GM21515 (cell line): ENCODE measurements at regions not wholly inside any gene's neighbourhood (a gene's known extent, or its start where the extent isn't known, plus 50 kb on each side); places are given as distances from the start of the nearest gene placed in this dataset.

ENCODE experiments used
- ATAC-seq: cut with Tn5 transposase; IDR thresholded peaks from one replicate; pipeline ENCODE4 v1.9.1; 2021; ENCODE audit not compliant: unreplicated experiment

- no peak for ATAC-seq
Measured at GRCh38 chr3:170734043-170734734, 135.8 kb downstream of the RPL22L1 start.

DNA sequence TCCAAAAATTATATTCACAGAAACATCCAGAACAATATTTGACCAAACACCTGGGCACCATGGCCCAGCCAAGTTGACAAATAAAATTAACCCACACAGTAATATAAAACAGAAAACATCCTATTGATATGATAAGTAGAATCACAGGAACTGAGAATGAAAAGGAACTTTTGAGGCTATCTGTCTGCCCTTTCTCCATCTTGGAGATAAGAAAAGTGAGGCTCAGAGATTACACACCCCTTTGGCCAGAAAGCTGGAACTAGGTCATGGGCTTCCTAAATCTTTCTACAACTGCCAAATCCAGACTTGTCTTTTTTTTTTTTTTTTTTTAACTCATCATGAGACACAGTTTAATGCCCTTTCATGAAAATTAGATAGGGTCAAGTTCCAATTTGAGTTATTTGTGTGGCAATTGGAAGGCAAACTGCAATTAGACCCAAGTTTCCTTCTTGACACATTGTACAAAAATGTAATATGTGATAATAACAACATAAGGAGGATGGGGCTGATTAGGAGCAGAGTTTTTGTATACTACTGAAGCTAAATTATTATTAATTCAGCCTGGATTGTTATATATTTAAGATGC is 137.2 kb downstream of the RPL22L1 start:
- no peak for ATAC-seq

DNA sequence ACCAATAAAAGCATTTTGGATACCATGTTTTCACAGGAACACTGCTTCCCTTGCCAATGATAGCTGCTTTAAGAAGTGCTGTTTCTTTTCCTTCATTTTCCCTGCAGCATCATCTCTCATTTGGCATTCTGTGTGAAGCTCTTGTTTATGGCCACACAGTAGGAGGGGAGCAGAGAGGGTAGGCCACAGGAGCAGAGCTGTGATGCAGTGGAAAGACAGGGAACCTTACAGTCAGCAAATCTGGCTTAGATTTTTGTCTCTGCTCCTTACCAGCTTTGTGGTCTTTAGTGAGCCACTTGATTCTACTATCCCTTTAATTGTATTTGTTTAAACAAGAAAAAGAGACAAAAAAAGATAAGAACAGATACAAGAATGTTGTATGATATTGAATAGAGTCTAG is 138.7 kb downstream of the RPL22L1 start:
- ATAC-seq: no peak

DNA sequence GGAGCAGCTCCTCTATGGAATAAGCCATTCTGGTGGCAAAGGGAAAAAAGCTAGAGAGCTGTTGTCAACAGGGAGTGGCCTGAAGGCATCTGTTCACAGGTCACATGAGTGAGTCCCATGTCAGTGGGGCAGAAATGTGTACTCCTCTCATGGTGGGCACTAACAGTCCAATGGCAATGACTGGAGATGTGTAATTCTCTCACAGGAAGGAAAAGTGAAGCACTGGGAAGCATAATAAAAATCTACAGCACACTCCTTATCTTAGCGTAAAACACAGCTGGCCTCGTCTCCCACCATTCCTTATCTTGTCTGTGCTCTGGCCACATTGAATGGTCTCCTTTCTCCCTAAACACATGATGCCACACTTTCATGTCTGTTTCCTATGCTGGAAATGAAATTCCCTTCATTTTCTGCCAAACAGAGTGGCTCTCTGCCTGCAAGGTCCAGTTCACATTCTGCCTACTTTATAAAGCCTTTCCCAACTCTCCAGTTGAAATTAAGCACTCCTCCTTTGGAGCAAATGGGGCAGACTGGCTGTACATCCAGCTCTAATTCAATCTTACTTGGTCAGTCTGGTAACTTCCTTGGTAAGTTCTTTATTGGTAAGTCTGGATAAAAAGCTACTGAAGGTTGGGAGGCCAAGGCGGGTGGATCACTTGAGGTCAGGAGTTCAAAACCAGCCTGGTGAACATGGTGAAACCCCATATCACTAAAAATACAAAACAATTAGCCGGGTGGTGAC is 139.8 kb downstream of the RPL22L1 start:
- ATAC-seq: no peak

- ATAC-seq: no peak
Measured at GRCh38 chr3:170728181-170728580, 141.8 kb downstream of the RPL22L1 start.

DNA sequence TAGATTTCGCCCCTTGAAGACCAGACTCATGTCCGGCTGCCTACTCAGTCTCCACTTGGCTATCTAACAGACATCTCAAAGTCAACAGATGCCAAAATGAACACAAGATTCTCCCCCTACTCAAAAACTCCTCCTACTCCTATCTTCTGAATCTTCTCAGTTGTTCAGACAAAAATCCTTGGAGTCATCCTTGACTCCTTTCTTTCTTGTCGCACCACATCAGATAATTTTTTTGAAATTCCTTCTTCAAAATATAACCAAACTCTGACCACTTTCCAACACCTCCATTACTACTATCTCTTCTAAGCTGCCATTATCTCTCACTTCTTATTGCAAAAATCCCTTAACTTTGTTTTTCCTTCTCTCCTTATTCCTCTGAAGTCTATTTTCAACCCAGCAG is 141.9 kb upstream of the SLC7A14 start:
- no peak for ATAC-seq

DNA sequence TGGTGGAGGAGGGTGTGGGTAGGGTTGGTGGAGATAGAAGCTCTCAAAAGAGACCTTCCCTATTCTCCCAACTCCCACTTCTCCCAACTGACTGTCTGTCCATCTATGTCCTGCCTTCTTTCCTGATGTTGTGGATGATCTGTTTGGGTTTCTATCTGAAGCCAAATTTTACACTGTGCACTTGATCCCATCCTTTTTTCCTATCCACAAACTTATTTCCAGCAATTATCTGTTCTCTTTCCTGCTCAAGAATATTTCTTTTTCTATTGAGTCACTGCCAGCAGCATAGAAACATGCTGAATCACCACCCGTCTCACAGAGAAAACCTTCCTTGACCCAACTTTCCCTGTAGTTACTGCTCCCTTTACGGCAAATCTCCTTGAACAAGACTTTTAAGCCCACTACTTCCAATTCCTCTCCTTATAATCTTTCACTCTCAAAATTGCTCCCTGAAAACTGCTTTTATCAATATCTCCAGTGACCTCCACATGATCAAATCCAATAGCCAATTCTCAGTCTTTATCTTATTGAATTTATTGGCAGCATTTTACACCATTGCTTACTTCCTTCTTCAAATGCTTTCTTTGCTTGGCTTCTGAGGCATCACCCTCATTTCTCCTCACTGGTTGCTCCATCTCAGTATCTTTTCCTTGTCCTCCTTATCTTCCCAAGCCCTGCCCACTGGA is 141.2 kb upstream of the SLC7A14 start:
- no peak for ATAC-seq

DNA sequence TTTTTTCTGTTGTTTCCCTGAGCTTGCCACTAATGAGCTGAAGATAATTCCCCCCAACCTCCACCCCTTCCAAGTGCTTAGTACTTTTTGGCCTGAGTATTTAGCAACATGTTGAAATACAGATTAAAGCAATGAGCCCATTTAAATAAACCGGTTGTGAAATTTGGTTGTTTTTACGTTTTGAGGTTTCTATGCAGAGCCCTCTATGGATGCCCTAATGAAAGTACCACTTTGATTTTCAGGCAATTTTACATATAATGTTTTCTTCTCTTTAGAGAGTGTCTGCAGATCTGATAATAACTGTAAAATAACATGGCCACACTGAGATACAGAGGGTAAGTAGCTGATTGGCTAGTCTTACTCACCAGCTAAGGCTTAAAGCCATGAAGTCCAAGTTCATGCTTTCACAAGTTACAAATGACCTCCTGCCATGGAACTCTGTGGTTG is 139.4 kb upstream of the SLC7A14 start:
- ATAC-seq: no peak

- no peak for ATAC-seq
Measured at GRCh38 chr3:170724599-170725280, 138.9 kb upstream of the SLC7A14 start.

- no peak for ATAC-seq
Measured at GRCh38 chr3:170723241-170723640, 137.4 kb upstream of the SLC7A14 start.

- no peak for ATAC-seq
Measured at GRCh38 chr3:170721563-170721962, 135.7 kb upstream of the SLC7A14 start.

DNA sequence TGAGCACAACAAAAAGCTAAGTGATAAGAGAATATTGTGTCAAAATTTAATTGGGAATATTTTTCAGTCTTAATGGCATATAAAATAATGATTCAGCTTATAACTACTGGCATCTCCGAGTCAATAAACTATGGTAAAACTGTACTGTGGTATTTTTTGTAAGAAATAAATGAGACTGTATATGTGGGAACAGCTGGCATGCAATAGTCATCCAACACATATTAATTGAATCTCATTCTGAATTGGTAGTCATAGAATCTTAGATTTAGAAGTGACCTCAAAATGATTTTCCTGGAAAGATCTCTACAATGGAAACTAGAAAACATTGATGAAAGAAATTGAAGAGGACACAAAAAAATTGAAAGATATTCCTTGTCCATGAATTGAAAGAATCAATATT is 133.4 kb upstream of the SLC7A14 start:
- no peak for ATAC-seq

GRCh38 chr3:170718848-170719247 is 133.0 kb upstream of the SLC7A14 start:
- ATAC-seq: no peak

DNA sequence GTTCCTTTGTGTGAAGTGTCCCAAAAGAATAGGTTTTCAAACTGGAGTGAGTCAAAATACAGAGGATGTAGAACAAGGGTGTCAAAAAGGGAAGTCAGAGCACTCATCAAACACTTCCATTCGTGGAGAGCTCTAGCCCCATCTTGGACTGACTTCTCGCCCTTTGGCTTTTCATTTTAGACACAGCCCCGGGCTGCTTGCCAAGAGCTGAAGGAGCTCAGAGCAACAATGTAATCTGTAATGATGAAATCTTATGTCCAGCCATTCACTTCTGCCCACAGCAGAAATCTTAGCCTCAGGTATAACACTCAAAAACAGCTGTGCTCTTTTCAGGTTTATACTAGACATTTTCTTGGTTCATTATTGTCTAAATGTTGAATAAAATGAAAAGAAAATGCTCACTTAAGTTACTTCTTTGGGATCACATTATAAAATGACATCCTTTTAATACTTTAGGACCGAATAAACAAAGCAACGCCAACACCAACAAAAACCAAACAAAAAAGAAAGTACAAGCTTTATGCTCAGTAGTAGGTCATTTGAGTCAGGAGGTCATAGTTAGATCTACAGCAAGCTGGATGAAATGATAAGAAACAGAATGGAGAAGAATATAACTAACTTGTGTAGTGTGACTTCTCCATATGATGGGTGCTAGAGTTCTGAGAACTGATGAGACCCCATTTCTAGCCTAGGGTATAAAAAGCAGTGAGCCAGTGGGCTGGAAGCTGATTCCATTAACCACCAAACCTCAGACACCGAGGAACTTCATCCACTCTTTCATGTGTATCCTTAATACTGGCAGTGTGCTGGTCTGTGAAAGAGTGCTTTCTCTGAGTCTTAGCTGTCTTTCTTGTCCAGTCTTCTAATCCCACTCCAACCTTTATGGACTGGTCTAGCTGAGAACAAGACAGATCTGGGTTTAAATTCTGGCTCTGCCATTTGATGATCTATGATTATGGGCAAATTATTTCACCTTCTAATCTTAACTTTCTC is 131.8 kb upstream of the SLC7A14 start:
- no peak for ATAC-seq

- no peak for ATAC-seq
Measured at GRCh38 chr3:170716172-170716805, 130.4 kb upstream of the SLC7A14 start.

DNA sequence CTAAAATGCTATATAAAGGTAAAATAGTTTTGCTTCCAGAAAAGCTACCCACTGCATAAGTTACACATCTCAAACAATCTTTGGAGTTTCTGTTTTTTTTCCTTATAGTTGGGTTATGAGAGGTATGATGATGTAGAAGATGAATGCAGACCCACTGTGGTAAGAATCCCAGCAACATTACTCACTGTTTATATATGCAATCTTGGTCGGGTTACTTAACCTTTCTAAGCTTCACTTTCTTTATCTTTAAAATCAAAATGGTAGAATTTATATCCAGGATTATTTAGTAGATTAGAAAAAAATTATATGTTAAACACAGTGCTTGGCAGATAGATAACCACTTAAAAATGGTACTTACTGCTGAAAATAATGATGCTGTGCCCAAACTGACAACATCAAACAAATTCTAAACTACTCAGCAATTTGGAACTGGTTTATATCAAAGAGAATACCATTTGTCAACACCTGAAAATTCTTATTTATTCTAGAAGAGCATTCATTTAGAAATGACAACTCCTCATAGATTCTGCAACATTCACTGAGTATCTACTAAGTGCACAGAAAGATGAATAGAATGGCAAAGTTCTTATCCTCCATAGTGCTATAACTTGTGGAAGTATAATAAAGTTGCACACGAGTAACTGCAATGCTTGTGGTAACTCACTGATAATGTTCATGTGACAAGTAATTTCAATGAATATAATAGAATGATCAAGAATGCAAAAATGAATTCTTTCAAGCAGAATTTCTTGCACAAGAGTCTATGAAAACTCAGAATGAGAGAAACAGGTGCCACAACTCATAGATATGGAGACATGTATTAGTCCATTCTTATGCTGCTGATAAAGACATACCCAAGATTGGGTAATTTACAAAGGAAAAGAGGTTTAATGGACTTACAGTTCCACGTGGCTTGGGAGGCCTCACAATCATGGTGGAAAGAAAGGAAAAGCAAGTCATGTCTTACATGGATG is 129.0 kb upstream of the SLC7A14 start:
- no peak for ATAC-seq

GRCh38 chr3:170714122-170714521 is 128.2 kb upstream of the SLC7A14 start:
- ATAC-seq: no peak

GRCh38 chr3:170713653-170714052 is 127.8 kb upstream of the SLC7A14 start:
- ATAC-seq: no peak
